CD14-positive monocyte (primary cell): ENCODE measurements at regions not wholly inside any gene's neighbourhood (a gene's known extent, or its start where the extent isn't known, plus 50 kb on each side); places are given as distances from the start of the nearest gene placed in this dataset.

Experiments
- DNase-seq, 3 donors: peaks; one replicate each; pipeline ENCODE4 v3.0.0-alpha.2; 2011 to 2022
- H2AFZ ChIP-seq: 2 replicates; pipeline ENCODE4 v1.6.0; 2012; ENCODE audit warnings: mild to moderate bottlenecking, low read depth, low read length, inconsistent platforms; ENCODE audit not compliant: insufficient read depth, poor library complexity, severe bottlenecking
- H3K27ac ChIP-seq, 2 donors: 1 replicate in 1 of 2; 2 replicates in 1 of 2; pipeline ENCODE4 v1.5.1; 2012 to 2013; ENCODE audit warnings: low read length in 2 of 2, control low read depth in 1 of 2, inconsistent platforms in 1 of 2, low read depth in 1 of 2, mild to moderate bottlenecking in 1 of 2
- H3K27me3 ChIP-seq, 2 donors: one replicate each; pipeline versions ENCODE4 v1.6.0 to v1.6.1; 2011 to 2013; ENCODE audit warnings: low read length in 2 of 2; ENCODE audit not compliant: control insufficient read depth in 2 of 2, insufficient read depth in 2 of 2
- H3K36me3 ChIP-seq, 2 donors: replicated peaks in 1 of 2; 1 replicate in 1 of 2; 2 replicates in 1 of 2; pipeline versions ENCODE4 v1.5.1 to v1.6.1; 2012 to 2013; ENCODE audit warnings: low read length in 2 of 2, control low read depth in 1 of 2, inconsistent platforms in 1 of 2, mild to moderate bottlenecking in 1 of 2; ENCODE audit not compliant: insufficient read depth in 2 of 2, control insufficient read depth in 1 of 2
- H3K4me1 ChIP-seq, 2 donors: 1 replicate in 1 of 2; 2 replicates in 1 of 2; pipeline versions ENCODE4 v1.5.1 to v1.6.1; 2012 to 2013; ENCODE audit warnings: low read length in 2 of 2, control low read depth in 1 of 2, inconsistent platforms in 1 of 2, mild to moderate bottlenecking in 1 of 2, moderate library complexity in 1 of 2; ENCODE audit not compliant: insufficient read depth in 2 of 2, control insufficient read depth in 1 of 2
- H3K4me2 ChIP-seq: replicated peaks from 2 replicates; pipeline ENCODE3; 2012; ENCODE audit warnings: low read length, moderate library complexity, mild to moderate bottlenecking; ENCODE audit not compliant: poor library complexity, severe bottlenecking; ENCODE audit errors: extremely low read depth
- H3K4me3 ChIP-seq, 3 experiments: fragments of 200-600 bp in 1 of 3; sonication (generic) in 1 of 3; replicated peaks in 1 of 3; 1 replicate in 2 of 3; 2 replicates in 1 of 3; pipeline ENCODE4 v1.5.1; 2011 to 2013; ENCODE audit warnings: low read length in 3 of 3, mild to moderate bottlenecking in 3 of 3, control low read depth in 2 of 3, low read depth in 2 of 3, inconsistent platforms in 1 of 3, moderate library complexity in 1 of 3
- H3K79me2 ChIP-seq: 2 replicates; pipeline ENCODE4 v1.6.0; 2012; ENCODE audit warnings: mild to moderate bottlenecking, control low read depth, inconsistent platforms, low read length, moderate library complexity; ENCODE audit not compliant: insufficient read depth
- H3K9ac ChIP-seq: 2 replicates; pipeline ENCODE4 v1.6.0; 2017; ENCODE audit warnings: low read length, mild to moderate bottlenecking; ENCODE audit not compliant: insufficient read depth, poor library complexity, severe bottlenecking
- H3K9me3 ChIP-seq, 2 donors: replicated peaks in 1 of 2; 1 replicate in 1 of 2; 2 replicates in 1 of 2; pipeline versions ENCODE4 v1.5.1 to v1.6.1; 2012 to 2013; ENCODE audit warnings: low read length in 2 of 2, control low read depth in 1 of 2; ENCODE audit not compliant: control insufficient read depth in 1 of 2, insufficient read depth in 1 of 2
- H4K20me1 ChIP-seq: 2 replicates; pipeline ENCODE4 v1.6.0; 2012; ENCODE audit warnings: mild to moderate bottlenecking, low read length, control low read depth, moderate library complexity; ENCODE audit not compliant: insufficient read depth
- H3K27ac Mint-ChIP-seq, 7 donors: one replicate each; pipeline ENCODE4 v1.8.0; 2020; ENCODE audit warnings: mild to moderate bottlenecking in 7 of 7, mixed read lengths in 7 of 7, moderate library complexity in 6 of 7, inconsistent platforms in 2 of 7
- H3K27me3 Mint-ChIP-seq, 3 donors: one replicate each; pipeline ENCODE4 v1.8.0; 2021 to 2022; ENCODE audit warnings: low read depth in 3 of 3, mild to moderate bottlenecking in 3 of 3, mixed read lengths in 3 of 3, moderate library complexity in 3 of 3, inconsistent platforms in 1 of 3
- H3K36me3 Mint-ChIP-seq, 2 donors: one replicate each; pipeline ENCODE4 v1.8.0; 2020; ENCODE audit warnings: mixed read lengths in 2 of 2, inconsistent platforms in 1 of 2, mild to moderate bottlenecking in 1 of 2
- H3K4me1 Mint-ChIP-seq: one replicate; pipeline ENCODE4 v1.8.0; 2020; ENCODE audit warnings: mild to moderate bottlenecking, mixed read lengths
- H3K4me3 Mint-ChIP-seq, 2 donors: one replicate each; pipeline ENCODE4 v1.8.0; 2020; ENCODE audit warnings: mild to moderate bottlenecking in 2 of 2, mixed read lengths in 2 of 2, moderate library complexity in 1 of 2
- H3K9me3 Mint-ChIP-seq, 7 donors: one replicate each; pipeline ENCODE4 v1.8.0; 2020 to 2022; ENCODE audit warnings: mixed read lengths in 7 of 7, mild to moderate bottlenecking in 6 of 7, moderate library complexity in 6 of 7, inconsistent platforms in 2 of 7
- CTCF ChIP-seq: fragments of 200-600 bp; IDR thresholded peaks from one replicate; pipeline ENCODE4 v1.8.0; 2022; ENCODE audit warnings: antibody characterized with exemption, mild to moderate bottlenecking
- WGBS: methylation state at CpG from one replicate; pipeline ENCODE4 v1.1.5; 2013; ENCODE audit warnings: missing lambda C conversion rate; ENCODE audit not compliant: insufficient coverage; 5-methylcytosine and 5-hydroxymethylcytosine counted together
- intact Hi-C, 2 donors: fragments of 100-400 bp; cut with micrococcal nuclease; formaldehyde crosslinking; loops; one replicate each; pipeline versions ENCODE4 v1.15.0 to v1.15.1; 2023

GRCh38 chr10:130243015-130243414 lies 106.8 kb downstream of the GLRX3 start:
- H3K4me2 ChIP-seq: peak overlapping the region; percentile 41
- no peak for DNase-seq
- H4K20me1 ChIP-seq: no peaks in the 10 kb centered on the region
- Mint-ChIP-seq H3K9me3 (peaks cover 24 to 57% (median 40%) of the 10 kb centered on the region in 7 donors), H3K4me3 (peak overlapping the region in 1 of 2 donors; percentile 36), H3K4me1 (peaks cover 16% of the 10 kb centered on the region), H3K36me3 (no peaks in the 10 kb centered on the region), H3K27me3 (peaks cover 28 to 58% (median 34%) of the 10 kb centered on the region in 3 donors), H3K27ac (no peak overlapping the region)
- peaks cover 35 to 48% of the 10 kb centered on the region in 2 donors for H3K9me3 ChIP-seq
- TF ChIP-seq CTCF: no peak
- no peak overlapping the region for H2AFZ ChIP-seq
- WGBS: 0% methylated on average over 2 of the region's 3 CpGs
- intact Hi-C loops: no loop called here
- H3K79me2 ChIP-seq: no peaks in the 10 kb centered on the region
- peaks cover 0 to 12% of the 10 kb centered on the region in 2 donors for H3K4me1 ChIP-seq
- no peaks in the 10 kb centered on the region for H3K36me3 ChIP-seq
- H3K27me3 ChIP-seq: peaks cover 14 to 40% of the 10 kb centered on the region in 2 donors
- H3K27ac ChIP-seq: no peak overlapping the region
- no peak overlapping the region for H3K9ac ChIP-seq
- H3K4me3 ChIP-seq: no peak overlapping the region

GRCh38 chr10:130244031-130244927 lies 108.1 kb downstream of the GLRX3 start:
- no peak for DNase-seq
- TF ChIP-seq CTCF: no peak
- no peak overlapping the region for H3K9ac ChIP-seq
- Mint-ChIP-seq H3K36me3 (no peaks in the 10 kb centered on the region), H3K4me3 (peak overlapping the region in 1 of 2 donors; percentile 33), H3K4me1 (peaks cover 16% of the 10 kb centered on the region), H3K9me3 (peaks cover 24 to 61% (median 43%) of the 10 kb centered on the region in 7 donors), H3K27me3 (peaks cover 31 to 54% (median 35%) of the 10 kb centered on the region in 3 donors), H3K27ac (no peak overlapping the region)
- no peak overlapping the region for H3K27ac ChIP-seq
- no peaks in the 10 kb centered on the region for H3K36me3 ChIP-seq
- intact Hi-C loops: no loop called here
- 90% methylated on average over 15 of the region's 16 CpGs for WGBS
- H3K4me1 ChIP-seq: peaks cover 0 to 12% of the 10 kb centered on the region in 2 donors
- H4K20me1 ChIP-seq: no peaks in the 10 kb centered on the region
- no peak overlapping the region for H3K4me3 ChIP-seq
- no peak overlapping the region for H2AFZ ChIP-seq
- H3K4me2 ChIP-seq: no peak overlapping the region
- H3K9me3 ChIP-seq: peaks cover 37 to 48% of the 10 kb centered on the region in 2 donors
- no peaks in the 10 kb centered on the region for H3K79me2 ChIP-seq
- H3K27me3 ChIP-seq: peaks cover 14 to 35% of the 10 kb centered on the region in 2 donors
